ENCODE measurements at regions not wholly inside any gene's neighbourhood (a gene's known extent, or its start where the extent isn't known, plus 50 kb on each side); places are given as distances from the start of the nearest gene placed in this dataset.

GRCh38 chr13:33628662-33629061, 189.3 kb upstream of the RFC3 start:
- no peak for DNase-seq (ENCODE audit: low spot score)

- DNase-seq (ENCODE audit: low spot score) = no peak
Measured at GRCh38 chr13:33629605-33630360, 188.2 kb upstream of the RFC3 start.

GRCh38 chr13:33633701-33634545, 184.0 kb upstream of the RFC3 start:
- no peak for DNase-seq (ENCODE audit: low spot score)

GRCh38 chr13:33634546-33634982, 183.4 kb upstream of the RFC3 start:
- no peak for DNase-seq (ENCODE audit: low spot score)

GRCh38 chr13:33636243-33636642, 181.7 kb upstream of the RFC3 start:
- DNase-seq (ENCODE audit: low spot score) = no peak

- DNase-seq (ENCODE audit: low spot score) = no peak
Measured at GRCh38 chr13:33636955-33637670, 180.8 kb upstream of the RFC3 start.

GRCh38 chr13:33637978-33638743, 179.8 kb upstream of the RFC3 start:
- no peak for DNase-seq (ENCODE audit: low spot score)

GRCh38 chr13:33639158-33639557, 178.8 kb upstream of the RFC3 start:
- no peak for DNase-seq (ENCODE audit: low spot score)

- DNase-seq (ENCODE audit: low spot score) = no peak
Measured at GRCh38 chr13:33639626-33640080, 178.3 kb upstream of the RFC3 start.

- DNase-seq (ENCODE audit: low spot score) = no peak
Measured at GRCh38 chr13:33640832-33641231, 177.1 kb upstream of the RFC3 start.

GRCh38 chr13:33642374-33643065, 175.4 kb upstream of the RFC3 start:
- DNase-seq (ENCODE audit: low spot score) = no peak

GRCh38 chr13:33644581-33645543, 173.1 kb upstream of the RFC3 start:
- no peak for DNase-seq (ENCODE audit: low spot score)

- DNase-seq (ENCODE audit: low spot score) = no peak
Measured at GRCh38 chr13:33645591-33646554, 172.1 kb upstream of the RFC3 start.

- no peak for DNase-seq (ENCODE audit: low spot score)
Measured at GRCh38 chr13:33649212-33649878, 168.6 kb upstream of the RFC3 start.

GRCh38 chr13:33651766-33652165, 166.2 kb upstream of the RFC3 start:
- no peak for DNase-seq (ENCODE audit: low spot score)

GRCh38 chr13:33657274-33657673, 160.7 kb upstream of the RFC3 start:
- DNase-seq (ENCODE audit: low spot score) = no peak

GRCh38 chr13:33659466-33659865, 158.5 kb upstream of the RFC3 start:
- DNase-seq (ENCODE audit: low spot score) = no peak

GRCh38 chr13:33659894-33660293, 158.1 kb upstream of the RFC3 start:
- DNase-seq (ENCODE audit: low spot score) = no peak

Measured in ecto neural progenitor cell (in vitro differentiated cells).